ENCODE measurements at regions not wholly inside any gene's neighbourhood (a gene's known extent, or its start where the extent isn't known, plus 50 kb on each side); places are given as distances from the start of the nearest gene placed in this dataset.

DNA sequence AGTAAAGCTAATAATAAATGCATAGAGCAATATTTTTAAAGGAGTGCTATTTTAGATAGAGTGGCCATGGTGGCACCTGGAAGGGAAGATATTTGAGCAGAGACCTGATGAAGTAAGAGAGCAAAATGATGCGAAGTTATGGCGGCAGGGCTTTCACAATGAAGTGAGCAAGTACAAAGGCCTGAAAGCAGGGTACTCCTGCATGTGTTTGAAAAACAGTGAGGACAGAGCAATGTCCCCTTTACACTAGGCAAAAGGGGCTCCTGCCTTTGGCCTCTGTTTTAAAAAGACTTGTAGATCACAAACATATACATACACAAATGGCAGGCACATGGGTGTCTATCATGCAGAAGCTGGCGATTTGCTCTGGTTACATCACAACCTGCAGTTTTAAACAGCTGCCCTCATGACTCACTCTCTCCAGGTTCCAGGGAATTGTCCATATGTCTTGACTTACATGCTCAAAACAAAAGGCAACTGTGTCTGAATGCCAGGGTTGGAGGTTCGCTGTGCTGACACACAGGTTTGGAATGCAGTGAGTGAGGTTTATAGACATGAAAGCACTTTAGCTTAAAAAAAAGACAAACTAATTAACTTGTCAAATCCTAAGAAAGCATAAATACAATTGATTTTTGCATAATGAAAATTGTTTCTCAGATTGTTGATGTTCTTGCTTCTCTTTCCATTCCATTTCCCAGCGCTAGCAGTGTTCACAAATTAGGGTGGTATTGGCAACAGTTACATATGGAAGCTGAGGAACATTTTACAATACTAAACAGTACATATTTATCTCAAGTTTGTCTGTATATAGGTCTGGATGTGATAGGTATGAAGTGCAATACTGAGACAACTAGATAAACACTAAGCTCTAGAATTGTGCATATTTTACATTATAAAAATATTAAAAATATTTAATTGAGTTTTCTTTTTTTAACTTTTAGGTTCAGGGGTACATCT lies 313.9 kb downstream of the BARHL2 start:
- DNase-seq, result peak; percentile 17

DNA sequence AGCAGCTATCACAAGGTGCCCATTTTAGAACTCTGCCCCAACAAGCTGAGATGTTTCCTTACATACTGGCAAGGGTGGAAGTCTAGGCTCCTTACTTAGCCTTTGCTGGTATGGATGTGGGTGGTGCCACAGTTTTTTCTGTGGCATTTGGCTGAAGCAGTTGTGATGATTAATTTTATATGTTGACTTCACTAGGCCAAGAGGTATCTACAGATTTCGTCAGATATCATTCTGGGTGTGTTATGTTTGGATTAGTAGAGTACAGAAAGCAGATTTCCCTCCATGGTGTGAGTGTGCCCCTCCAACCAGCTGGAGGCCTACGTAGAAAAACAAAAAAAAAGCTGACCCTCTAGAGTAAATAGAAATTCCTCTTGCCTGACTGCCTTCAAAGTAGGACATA lies 317.0 kb downstream of the BARHL2 start:
- DNase-seq, result no peak

DNA sequence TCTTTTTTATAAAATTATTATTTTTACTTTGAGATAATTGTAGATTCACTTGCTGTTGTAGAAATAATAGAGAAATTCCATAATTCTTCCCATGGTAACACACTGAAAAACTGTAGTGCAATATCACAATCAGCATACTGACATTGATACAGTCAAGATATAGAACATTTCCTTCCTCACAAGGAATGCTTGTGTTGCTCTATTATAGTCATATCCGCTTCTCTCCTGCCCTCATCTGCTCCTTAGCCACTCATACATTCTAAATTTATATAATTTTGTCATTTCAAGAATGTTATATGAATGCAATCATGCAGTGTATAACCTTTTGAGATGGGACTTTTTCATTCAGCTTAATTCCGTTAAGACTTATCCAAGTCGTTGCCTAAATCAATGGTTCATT lies 320.2 kb downstream of the BARHL2 start:
- no peak for DNase-seq

DNA sequence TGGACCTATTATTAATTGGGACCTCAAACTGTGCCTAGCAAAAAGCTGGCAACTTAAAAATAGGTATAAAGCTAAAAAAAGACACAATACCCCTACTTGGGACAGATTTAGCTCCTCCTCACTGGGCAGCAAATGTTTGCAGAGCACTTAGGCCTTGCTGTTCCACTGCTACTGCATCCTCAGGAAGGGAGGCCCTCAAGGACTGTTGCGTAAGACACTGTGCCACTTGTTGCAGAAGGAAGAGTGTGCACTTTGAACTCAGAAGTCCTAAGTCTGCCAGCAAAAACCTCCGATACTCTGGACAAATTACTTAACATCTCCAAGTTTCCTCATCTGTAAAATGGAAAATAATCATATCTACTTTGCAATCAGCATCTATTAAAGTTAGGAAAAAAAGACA lies 322.9 kb downstream of the BARHL2 start:
- DNase-seq, result no peak

DNA sequence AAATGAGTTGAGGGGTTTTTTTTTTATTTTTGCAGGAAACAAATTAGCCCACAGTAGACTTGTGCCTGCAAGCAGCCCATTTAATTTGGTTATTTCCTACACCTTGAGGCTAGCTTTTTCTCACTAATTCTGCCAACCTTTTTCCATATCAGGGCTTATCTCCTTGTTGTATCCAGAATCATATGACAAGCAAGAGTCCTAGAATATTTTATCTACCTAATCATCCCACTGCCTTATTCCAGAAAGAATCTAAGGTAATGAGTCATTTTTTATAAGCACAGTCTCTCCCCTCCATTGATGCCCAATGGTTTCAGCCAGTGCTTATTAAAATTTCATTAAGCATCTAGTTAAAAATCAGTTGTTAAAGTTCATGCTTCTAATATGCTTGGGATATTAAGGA lies 324.1 kb downstream of the BARHL2 start:
- no peak for DNase-seq

DNA sequence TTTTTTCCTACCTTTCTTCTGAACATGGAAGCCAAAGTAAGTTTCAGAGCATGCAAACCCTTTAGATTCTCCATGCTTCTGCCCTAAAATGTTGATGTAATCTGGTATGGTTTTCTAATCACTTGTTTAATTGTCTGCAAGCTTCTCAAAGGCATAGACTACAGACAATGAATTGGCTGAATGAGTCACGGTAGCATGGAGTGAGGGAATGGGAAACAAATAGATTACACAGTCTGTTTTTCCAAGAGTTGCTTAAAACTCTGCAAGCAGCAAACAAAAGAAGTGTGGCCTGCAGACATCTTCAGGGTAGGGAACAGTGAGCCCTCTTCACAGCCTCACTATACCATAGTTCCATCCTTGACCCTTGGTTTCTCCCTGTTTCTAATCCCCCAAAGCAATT lies 326.0 kb downstream of the BARHL2 start:
- no peak for DNase-seq

DNA sequence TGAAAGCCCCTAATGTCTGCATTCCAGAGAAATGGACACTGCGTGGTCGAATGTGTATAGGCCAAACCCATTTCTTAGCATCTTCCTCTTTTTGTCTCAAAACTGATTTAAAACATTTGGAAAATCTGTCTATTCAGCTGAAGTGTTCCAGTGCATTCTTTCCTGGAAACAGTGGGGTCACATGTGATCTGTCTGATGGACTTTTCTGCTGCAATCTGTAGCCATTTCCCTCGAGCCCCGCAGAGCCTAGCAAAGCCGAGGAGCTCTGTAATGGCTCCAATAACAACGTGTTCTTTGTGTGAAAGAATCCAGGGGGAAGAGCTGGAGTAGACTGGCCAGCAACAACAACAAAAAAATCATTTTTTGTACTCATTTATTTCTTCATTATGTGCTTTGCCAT lies 329.3 kb downstream of the BARHL2 start:
- DNase-seq, result no peak

DNA sequence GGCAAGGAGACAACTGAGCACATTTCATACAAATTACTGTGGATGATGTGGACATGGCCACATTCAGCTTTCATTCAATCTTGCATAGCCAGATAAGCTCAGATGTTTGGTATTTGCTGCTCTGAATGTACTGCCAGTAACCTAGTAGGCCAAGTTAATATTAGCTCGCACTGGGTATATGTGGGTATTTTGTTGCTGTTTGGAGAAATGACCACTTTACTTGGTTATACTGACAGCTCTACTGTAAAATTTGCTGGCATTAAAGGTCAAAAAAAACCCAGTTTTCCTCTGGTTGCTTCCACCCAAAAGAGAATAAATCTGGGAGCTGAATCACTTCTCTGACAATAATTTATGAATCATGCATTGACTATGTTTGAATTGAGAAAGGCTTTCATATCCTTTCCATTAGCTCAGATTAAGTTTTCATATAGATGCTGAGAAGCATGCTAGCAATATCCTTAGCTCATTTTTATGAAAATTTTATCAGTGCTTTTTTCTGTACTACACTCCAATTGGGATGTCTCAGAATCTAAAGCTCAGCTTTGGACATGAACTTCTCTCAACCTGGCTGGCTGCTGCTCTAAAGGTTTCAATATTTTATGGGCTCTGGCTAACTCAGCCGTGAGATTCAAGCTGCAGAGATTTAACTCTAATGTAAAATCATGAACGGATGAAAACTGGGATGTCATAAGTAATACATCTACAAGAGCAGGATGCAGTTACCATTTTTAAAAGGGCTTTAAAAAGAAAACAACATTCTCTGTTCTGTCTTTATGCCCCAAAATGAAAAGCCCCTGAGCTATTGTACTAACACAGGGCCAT lies 330.0 kb downstream of the BARHL2 start:
- no peak for DNase-seq

DNA sequence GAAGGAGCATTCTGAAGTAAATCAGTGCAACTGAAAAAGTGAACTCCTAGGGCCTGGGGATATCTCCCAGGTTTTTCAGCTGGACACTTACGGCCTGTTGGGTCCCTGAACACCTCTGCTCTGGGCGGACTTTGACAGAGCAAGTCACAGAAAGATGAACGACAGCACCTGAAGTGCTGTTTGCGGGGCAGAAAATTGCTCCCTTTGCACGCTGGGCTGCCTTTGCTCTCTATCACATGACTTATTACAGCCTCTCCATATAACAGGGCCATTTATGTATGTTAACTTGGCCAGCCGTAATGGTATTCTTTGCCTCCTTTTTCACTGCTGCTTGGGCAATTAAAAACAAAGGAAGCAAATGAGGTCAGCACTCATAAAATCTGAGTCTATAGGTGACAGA lies 332.9 kb downstream of the BARHL2 start:
- no peak for DNase-seq

DNA sequence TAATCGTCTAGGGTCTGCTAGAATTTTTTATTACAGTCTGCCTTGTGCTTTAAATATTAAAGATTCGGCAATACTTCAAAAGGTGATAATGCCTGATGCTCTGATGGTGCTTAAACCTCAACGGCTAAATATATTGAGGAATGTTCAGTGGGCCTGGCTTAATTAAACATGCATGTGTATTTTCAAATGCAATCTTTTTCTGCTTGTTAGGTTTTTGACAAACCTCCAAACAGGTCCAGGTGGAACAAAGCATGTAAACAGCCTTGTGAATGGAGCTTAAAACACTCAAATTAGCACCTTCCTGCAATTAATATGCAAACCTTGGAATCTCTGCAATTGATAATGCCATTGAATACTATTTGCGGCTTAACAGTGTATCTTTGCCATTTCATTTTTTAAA lies 334.9 kb downstream of the BARHL2 start:
- DNase-seq, result no peak

DNA sequence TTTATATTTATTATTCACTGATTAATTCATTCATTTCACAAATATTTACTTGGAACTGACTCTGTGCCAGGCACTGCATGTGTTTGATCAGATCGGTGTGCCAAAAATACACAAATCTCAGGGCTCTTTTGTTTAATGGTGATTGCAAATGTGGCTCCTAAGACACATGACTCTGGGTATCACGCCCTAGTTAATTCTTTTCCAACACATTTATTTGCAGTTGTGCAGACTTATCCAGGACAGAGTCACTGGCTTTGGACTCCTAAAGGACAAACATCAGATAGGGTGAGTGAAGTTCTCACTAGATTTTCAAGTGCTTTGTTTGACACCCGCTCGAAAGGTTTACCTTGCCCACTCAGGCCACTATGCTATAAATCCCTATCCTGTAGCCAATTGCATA lies 335.5 kb downstream of the BARHL2 start:
- no peak for DNase-seq

DNA sequence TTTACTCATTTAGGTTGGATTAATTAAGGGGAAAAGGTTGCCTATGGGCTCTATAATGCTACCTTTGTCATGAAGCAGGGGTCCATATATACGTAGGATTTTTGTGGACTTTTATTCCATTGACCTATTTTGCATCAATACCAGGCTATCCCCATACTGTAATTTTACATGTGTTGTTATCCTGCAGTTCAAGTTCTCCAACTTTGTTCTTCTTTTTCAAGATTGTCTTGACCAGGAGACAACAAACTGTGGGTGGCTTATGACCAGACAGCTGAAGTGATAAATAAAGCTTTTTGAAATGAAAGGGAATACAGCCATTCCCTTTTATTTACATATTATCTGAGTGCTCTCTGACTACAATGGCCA lies 345.7 kb downstream of the BARHL2 start:
- no peak for DNase-seq

DNA sequence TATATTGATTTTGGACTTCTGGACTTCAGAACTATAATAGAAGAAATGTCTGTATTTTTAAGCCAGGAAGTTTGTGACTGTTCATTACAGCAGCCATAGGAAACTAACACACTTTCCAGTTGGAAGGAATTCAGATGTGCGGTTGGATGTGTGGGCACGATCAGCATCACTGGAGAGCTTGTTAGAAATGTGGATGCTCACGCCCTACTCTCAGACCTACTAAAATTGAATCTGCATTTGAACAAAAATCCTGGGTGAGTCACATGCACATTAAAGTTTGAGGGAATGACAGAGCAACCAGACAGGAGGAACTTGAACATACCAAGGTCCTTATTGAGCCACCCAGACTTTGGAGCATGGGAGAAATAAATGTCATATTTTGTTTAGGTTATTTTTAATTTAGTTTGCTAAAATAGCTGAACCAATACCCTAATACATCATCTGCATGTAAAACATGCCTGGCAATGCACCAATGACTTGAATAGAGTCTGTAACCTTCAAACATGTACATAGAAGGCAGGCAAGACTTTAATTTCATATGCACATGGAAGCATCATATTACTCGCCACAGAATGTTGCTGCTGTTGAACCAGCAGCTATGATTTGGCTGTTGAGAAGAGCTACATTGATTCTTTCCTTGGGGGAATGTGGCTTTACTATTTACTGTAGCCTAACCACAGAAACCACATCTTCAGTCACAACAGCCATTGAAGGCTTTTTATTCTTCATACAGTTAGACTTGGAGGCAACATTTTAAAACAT lies 346.2 kb downstream of the BARHL2 start:
- no peak for DNase-seq

DNA sequence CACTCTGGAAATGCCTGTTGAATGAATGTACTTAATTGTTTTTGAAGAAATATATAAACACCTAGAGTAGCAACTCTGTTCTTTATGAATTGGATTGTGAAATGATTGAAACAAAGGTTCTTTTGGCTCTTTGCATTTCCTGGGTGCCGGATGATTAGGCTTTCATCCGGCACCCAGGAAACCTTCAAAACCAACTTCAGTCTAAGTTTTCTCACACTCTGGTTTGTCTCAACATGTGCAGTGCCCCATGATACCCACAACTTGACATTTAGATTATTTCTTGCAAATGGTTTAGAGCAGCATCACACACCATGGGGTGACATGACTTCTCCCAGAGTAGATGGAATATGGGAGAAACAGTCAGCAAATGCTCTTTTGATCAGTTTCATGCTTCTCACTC lies 354.9 kb downstream of the BARHL2 start:
- no peak for DNase-seq

DNA sequence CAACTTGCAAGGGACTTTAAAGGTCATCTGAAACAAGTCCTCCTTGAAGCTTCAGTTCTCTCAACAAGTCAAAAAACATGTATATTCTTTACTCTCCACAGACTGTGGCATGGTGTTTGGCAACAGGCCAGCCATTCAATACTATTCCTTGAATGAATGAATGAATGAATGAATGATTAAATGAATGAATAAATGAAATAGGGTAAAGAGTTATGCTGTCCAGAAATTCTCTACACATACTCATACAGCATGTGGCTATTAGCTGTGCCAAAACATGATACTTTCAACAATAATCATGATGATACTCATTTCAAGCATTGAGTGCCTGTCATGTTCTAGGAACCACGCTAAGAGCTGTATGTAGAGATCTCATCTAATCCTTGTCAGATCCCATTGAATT lies 356.1 kb downstream of the BARHL2 start:
- DNase-seq, result no peak

DNA sequence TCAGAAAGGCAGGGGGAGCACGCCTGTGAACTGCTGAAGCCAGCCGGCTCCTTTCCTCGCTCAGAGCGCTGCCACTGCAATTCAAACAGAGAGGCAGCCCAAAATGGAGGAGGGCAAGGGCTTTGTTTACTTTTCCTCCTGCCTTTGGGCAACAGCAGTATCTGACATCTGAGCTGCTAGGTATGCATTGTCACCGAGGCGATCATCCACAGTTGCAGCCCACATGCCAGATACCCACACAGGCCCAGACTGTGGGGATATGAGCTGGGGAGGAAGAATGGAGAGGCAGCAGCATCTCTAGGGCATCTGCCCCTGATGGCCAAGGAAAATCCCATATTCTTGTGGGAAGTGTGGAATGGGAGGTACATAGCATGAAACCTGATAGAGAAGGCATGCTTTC lies 357.1 kb downstream of the BARHL2 start:
- DNase-seq, result peak; percentile 34

DNA sequence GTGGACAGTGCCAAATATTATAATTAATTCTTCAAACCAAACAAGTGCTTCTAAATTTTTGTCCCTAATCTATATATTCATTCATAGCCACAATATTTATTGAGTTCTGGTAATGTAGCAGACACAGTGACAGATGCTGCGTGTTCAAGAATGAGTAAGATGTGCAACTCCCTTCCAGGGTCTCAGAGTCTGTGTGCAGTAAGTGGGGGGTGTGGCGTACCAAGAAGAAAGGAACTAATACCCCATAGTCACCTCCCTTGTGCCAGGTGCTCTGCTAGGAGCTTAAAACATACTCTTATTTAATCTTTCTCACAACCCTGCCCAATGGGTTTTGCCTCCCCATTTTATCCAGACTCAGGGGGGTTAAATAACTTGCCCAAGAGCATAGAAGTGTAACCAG lies 358.7 kb downstream of the BARHL2 start:
- no peak for DNase-seq

DNA sequence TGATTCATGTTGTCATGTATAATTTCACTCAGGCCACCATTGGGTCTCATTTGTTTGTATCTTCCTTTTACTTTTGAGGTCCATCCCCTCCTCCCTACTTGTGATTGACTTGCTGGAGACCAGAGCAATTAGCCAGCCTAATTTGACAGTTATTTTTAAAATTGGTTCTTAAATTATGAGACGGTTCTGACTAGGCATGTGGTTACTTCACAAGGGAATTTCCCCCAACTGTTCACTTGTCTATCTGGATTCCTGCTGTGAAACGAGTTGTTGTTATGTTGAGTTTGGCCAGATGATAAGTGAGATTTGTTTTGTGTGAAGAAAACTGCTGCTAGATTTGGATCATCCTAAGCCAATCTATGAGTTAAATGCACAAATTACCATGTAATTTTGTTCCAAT lies 359.1 kb downstream of the BARHL2 start:
- DNase-seq, result peak; percentile 47

DNA sequence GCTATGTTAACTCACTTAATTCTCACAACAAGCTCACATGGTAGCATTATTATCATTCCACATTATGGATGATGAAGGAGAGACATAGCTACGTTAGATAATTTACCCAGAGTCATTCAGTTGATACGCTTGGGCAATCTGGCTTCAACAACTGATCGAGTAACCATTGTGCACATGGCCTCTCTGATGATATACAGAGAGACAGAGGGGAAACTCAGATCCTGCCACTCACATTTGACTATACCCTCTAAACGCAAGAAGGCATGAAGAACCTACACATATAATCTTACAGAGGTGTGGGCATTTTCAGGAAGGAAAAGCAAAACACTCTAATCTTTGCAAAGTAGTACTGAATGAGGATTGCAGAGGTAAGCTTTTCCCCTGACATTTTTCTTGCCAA lies 360.1 kb downstream of the BARHL2 start:
- DNase-seq, result no peak

DNA sequence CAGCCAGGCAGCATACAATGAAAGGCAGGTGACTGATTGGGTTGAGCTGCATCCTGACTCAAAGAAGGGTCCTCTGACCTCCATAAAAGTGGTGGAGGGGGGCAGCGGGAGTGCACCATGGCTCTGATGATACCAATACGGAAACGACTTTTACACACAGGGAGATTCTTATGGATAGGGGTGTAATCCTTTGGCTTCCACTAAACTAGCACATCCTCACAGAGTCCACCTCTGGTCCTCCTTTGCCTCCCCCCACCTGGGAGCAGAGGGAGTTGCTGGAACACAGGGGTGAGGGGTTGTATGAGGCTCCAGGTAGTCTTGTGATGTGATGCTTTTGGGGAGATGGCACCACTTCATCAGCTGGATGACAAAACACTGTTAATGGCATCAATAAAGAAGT lies 361.0 kb downstream of the BARHL2 start:
- no peak for DNase-seq

DNA sequence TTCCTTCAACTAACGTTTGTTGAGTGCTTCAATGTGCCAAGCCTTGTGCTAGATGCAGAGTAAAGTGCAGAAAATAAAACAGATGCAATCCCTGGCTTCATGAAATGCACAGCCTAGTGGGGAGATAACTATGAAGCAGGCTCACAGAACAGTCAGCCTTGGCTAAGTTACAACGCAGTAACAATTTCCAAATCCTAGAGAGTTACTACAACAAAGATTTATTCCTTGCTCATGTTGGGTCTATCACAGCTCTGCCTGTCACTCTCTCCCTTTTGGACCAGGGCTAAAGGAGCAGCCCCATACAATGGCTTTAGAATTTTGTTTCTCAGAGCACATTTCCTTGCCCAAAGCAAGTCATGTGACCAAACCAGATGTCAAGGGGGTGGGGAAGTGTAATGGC lies 359.8 kb downstream of the ZNF326 start:
- DNase-seq, result no peak

DNA sequence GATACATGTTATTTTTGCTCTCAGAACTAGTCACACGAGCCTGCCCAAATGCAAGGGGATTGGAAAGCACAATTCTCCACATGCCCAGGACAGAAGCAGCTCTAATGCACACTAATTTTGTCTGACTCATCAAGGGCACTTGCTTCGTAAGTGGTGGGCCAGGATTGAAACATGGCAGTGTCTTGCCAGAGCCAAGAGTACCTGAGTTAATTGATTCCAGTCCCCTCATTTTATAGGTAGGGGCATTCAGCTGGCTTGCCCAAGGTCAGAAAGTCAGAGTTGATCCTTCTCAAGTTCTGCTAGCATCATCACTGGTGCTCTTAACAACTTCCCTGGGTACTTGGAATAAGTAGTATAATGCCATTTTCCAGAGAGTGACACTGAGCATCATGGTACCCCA lies 356.1 kb downstream of the ZNF326 start:
- no peak for DNase-seq

DNA sequence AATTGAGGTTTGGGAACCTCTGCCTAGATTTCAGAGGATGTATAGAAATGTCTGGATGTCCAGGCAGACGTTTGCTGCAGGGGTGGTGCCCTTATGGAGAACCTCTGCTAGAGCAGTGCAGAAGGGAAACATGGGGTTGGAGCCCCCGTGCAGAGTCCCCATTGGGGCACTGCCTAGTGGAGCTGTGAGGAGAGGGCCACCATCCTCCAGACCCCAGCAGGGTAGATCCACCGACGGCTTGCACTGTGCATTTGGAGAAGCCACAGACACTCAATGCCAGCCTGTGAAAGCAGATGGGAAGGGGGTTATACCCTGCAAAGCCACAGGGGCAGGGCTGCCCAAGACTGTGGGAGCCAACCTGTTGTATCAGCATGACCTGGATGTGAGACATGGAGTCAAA lies 354.6 kb downstream of the ZNF326 start:
- no peak for DNase-seq

DNA sequence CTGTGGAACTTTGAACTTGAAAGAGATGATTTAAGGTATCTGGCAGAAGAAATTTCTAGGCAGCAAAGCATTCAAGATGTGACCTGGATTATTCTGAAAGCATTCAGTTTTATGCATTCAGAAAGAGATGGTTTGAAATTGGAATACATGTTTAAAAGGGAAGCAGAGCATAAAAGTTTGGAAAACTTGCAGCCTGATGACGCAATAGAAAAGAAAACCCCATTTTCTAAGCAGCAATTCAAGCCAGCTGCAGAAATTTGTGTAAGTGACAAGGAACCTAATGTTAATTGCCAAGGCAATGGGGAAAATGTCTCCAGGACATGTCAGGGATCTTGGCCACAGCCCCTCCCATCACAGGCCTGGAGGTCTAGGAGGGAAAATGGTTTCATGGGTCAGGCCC lies 354.0 kb downstream of the ZNF326 start:
- no peak for DNase-seq
